Omental fat pad (tissue), 3 donors: ENCODE measurements at regions not wholly inside any gene's neighbourhood (a gene's known extent, or its start where the extent isn't known, plus 50 kb on each side); places are given as distances from the start of the nearest gene placed in this dataset.

Experiments used
- ATAC-seq: fragments of 150-250 bp; one replicate; pipeline ENCODE4 v1.9.1; 2016; ENCODE audit warnings: mild to moderate bottlenecking, moderate library complexity; ENCODE audit not compliant: low FRiP score
- DNase-seq: peaks from one replicate; pipeline ENCODE4 v3.0.0-alpha.2; 2019; ENCODE audit warnings: low spot score
- TF ChIP-seq, protein P1 (sequence below), 3 donors: fragments of 450-650 bp; IDR thresholded peaks; one replicate each; pipeline ENCODE4 v1.5.1; 2016 to 2017; ENCODE audit warnings: antibody characterized with exemption in 3 of 3, mild to moderate bottlenecking in 3 of 3, moderate library complexity in 2 of 3

DNA sequence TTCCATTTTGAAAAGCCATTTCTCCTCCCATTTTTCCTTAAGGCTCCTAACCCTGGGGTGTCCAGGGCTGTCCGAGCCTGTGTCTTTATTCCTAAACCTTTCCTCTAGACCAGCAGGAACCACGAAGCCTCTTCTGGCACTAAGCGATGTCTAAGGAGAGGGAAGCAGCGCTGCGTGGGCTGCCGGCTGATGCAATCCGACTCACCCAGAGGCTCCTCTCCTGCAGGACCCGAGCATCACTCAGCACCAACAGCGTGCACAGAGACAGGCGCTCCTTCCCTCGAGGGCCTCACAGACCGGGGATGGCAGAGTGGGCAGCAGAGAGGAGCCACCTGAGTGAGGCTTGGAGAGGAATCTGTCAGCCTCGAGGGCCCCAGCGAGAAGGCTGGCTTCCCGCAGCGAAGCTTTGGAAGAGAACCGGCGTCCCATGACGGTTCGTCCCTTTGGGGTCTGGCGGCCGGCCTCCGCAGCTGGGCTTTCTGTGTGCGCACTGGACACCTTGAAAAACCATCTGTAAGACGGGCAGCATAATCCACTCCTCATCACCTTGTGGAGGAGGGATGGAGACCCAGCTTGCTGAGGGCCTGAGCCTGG, 174.3 kb downstream of the FOXL1 start:
- ATAC-seq (no peak), DNase-seq (no peak)

DNA sequence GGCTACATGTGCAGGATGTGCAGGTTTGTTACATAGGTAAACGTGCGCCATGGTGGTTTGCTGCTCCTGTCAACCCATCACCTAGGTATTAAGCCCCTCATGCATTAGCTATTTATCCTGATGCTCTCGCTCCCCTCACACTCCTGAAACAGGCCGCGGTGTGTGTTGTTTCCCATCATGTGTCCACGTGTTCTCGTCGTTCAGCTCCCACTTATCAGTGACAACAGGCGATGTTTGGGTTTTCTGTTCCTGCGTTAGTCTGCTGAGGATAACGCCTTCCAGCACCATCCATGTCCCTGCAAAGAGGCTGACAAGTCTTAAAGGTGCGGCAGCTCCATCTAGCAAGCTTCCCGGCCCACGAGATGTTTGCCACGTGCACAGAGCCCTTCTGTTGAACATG, 175.1 kb downstream of the FOXL1 start:
- no peak for ATAC-seq
- TF ChIP-seq, protein P1, sequence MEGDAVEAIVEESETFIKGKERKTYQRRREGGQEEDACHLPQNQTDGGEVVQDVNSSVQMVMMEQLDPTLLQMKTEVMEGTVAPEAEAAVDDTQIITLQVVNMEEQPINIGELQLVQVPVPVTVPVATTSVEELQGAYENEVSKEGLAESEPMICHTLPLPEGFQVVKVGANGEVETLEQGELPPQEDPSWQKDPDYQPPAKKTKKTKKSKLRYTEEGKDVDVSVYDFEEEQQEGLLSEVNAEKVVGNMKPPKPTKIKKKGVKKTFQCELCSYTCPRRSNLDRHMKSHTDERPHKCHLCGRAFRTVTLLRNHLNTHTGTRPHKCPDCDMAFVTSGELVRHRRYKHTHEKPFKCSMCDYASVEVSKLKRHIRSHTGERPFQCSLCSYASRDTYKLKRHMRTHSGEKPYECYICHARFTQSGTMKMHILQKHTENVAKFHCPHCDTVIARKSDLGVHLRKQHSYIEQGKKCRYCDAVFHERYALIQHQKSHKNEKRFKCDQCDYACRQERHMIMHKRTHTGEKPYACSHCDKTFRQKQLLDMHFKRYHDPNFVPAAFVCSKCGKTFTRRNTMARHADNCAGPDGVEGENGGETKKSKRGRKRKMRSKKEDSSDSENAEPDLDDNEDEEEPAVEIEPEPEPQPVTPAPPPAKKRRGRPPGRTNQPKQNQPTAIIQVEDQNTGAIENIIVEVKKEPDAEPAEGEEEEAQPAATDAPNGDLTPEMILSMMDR (IDR thresholded peaks at IDR 0.05) = no peak
- no peak for DNase-seq

More for the DNA sequence above, 174.3 kb downstream of the FOXL1 start:
- TF ChIP-seq, protein P1 (IDR thresholded peaks at IDR 0.05) = no peak

DNA sequence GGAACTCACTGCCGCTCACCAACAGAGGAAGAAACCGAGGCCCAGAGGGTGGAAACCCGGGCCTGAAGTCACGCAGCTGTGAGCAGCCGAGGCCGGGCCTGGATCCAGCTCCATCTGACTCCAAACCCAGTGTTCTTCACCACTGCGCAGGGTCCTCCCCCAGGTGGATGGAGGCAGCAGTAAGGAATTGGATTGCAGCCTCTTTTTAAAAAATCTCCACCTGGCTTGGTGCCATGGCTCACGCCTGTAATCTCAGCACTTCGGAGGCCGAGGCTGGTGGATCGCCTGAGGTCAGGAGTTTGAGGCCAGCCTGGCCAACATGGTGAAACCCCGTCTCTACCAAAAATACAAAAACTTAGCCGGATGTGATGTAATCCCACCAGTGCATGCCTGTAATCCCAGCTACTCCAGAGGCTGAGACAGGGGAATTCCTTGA, 177.2 kb downstream of the FOXL1 start:
- TF ChIP-seq, protein P1 (IDR thresholded peaks at IDR 0.05) = no peak
- DNase-seq (no peak), ATAC-seq (no peak)

DNA sequence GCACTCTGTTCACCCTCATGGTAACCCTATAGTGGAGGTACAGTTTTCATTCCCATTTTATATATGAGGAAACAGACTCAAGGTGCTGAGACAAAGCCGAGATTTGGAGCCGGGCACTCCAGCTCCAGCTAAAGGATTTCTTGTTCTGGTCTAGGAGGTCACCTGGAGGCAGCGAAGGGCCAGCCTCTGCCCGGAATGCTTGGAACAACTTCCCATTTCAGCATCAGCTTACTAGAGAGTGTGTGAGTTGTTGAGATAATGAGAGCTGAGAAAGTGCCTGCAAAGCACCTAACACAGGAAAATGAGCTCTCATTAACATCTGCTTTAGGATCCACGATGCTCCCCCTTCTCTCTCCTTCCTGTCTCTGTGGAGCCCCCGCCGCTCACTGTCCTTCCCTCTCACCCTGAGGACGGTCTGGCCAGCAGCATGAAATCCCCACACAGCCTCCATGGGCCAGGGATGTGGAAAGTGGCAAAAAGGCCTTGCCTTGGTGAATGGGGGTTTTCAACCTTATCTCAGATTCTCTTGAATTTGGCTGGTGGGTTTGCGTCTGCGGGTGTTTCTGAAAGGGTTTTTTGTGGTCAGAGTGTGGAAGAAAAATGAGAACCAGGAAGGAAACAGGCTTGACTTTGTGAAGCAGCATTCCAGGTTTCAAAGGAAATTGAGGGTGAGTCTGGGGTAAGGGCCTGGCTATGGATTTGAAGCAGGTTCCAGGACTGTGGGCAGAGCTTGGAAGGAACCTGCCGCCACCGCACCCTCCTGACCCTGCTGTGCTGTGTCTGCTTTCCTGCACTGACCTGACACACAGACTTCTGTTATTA, 178.7 kb downstream of the FOXL1 start:
- TF ChIP-seq, protein P1 (IDR thresholded peaks at IDR 0.05) = no peak
- DNase-seq = no peak
- no peak for ATAC-seq

DNA sequence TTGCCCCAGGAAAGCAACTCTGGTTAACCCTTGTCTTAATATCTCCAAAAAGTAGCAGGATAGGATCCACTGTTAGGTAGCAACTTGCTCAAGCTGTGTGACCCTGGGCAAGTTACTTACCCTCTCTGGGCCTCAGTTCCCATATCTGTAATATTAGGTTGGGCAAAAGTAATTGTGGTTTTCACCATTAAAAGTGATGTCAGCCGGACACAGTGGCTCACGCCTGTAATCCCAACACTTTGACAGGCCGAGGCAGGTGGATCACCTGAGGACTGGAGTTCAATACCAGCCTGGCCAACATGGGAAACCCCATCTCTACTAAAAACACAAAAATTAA, 179.3 kb downstream of the FOXL1 start:
- TF ChIP-seq, protein P1 (IDR thresholded peaks at IDR 0.05) = no peak
- DNase-seq (no peak), ATAC-seq (no peak)

DNA sequence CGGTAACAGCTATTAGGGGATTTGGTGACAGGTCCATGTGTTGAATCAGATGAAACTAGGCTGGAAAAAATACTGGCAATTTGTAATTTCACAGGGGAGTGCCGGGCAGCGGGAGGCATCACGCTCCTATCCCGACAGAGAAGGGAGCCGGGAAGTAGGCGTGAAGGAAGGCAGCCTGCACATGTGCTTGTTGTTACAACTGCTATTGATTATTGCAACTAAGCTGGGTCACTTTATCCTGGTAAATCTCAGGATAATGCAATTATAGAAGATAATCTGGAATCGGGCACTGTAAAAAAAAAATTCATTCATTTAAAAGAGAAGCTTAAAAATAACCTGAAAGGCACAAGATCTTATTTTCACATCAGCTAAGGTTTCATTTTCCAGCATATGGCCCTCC, 180.6 kb downstream of the FOXL1 start:
- TF ChIP-seq, protein P1 (IDR thresholded peaks at IDR 0.05) = no peak
- ATAC-seq (no peak), DNase-seq (no peak)
